Prostate gland (tissue), 2 donors: ENCODE measurements at regions not wholly inside any gene's neighbourhood (a gene's known extent, or its start where the extent isn't known, plus 50 kb on each side); places are given as distances from the start of the nearest gene placed in this dataset.

Source experiments
- CTCF ChIP-seq, 4 experiments: fragments of 200-600 bp in 2 of 4; fragments of 450-650 bp in 2 of 4; sonication (generic) in 2 of 4; IDR thresholded peaks; 1 replicate in 3 of 4; 2 replicates in 1 of 4; pipeline ENCODE4 v1.5.1; 2016 to 2019; ENCODE audit warnings: antibody characterized with exemption in 4 of 4, mild to moderate bottlenecking in 2 of 4, moderate library complexity in 2 of 4
- POLR2A ChIP-seq: fragments of 450-650 bp; IDR thresholded peaks from one replicate; pipeline ENCODE4 v1.6.1; 2016; ENCODE audit warnings: antibody characterized with exemption, mild to moderate bottlenecking
- POLR2AphosphoS5 ChIP-seq: sonication (generic); formaldehyde crosslinking; IDR thresholded peaks from one replicate; pipeline ENCODE4 v1.6.1; 2017; ENCODE audit warnings: antibody characterized with exemption

GRCh38 chr20:40442181-40442963 is 246.7 kb downstream of the MAFB start:
- TF ChIP-seq CTCF (IDR thresholded peaks at IDR 0.05) (no peak), POLR2A (no peak), POLR2AphosphoS5 (no peak)
